Left kidney (tissue), 1 donor: ENCODE measurements at regions not wholly inside any gene's neighbourhood (a gene's known extent, or its start where the extent isn't known, plus 50 kb on each side); places are given as distances from the start of the nearest gene placed in this dataset.
"Not testable (repeated sequence)": the region's sequence is repeated elsewhere in the genome, so short reads cannot be mapped to it uniquely, and the experiment has no call there.

Source experiments
- DNase-seq: peaks from one replicate; pipeline ENCODE4 v3.0.0-alpha.2; 2013

DNA sequence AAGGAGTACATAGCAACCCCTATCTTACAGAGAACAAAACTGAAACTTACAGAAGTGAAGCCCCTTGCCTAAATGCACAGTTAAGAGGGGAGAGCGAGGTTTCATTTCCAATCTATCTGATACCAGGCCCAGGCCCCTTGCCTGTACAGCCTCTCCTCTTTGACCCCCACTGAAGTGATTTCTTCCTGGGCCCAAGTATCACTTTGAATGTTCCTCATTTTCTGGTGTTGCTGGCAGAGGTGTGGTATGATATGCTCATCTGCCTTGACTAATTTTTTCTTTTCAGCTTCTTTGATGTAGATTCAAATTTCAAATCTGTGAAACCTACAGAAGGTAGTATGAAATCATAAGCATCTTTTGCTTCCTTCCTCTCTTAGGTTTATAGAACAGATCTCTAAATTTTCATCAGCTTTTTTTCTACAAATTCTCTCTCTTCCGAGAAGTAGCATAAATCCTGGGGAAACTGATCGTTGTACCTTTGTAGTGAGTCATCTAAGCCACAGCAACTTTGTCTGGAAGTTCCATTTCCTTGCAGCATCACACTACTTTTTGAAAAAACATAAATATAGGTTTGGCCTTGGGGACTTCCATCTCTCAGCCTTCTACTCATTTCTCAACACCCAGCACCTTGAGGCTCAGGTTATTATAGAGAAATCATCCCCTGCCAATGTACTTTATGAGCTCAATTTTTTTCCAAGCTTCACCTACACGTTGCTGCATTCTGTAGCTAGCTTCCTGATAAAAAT lies 402.4 kb upstream of the PTGER4 start:
- DNase-seq, result no peak

DNA sequence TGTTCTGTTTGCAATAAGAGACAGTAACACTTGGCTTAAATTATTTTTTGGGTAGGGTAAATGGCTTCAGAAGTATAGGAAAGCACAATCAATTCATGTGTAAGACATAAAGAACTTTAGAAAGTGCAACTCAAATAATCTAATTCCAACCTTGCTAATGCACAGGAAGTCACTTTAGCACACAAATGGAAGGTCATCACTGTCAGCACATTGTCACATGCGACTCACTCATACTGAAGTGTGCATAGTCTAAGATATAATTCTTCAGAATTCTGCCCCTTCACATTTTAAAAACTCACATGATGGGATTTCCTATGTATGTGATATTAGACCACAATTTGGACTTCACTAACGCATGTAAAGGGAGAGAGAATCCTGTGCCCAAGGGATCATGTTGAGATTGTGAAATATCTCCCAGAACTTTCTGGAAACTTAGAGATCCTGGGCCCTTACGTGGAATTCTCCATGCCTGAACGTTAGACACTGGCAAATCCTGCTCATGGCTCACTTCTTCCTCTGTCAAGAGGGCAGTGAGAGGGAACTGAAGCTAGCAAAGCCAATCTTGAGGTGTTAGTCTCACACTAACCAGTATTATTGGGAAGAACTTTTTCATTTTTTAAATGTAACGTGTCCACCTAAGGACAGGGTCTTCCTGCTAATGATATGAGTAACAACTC lies 403.2 kb upstream of the PTGER4 start:
- DNase-seq, result no peak

DNA sequence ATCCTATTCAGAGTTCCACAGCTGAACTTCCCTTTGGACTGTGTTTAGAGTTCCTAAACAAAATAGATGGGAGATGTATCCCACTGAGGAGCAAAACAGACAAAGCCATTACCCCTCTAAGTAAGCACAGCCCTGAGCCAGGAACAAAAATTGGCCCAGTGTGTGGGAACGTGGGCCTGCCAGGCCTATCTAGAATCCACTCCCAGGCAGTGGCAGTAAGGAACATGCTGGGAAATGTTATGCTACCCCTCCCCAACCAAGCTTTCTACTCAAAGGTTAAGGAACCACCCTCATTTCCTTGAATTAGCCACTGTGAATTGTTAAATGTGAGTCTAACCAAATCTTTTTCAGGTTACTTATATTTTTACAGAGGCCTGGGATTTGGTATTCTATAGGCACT lies 405.1 kb upstream of the PTGER4 start:
- DNase-seq, result no peak

DNA sequence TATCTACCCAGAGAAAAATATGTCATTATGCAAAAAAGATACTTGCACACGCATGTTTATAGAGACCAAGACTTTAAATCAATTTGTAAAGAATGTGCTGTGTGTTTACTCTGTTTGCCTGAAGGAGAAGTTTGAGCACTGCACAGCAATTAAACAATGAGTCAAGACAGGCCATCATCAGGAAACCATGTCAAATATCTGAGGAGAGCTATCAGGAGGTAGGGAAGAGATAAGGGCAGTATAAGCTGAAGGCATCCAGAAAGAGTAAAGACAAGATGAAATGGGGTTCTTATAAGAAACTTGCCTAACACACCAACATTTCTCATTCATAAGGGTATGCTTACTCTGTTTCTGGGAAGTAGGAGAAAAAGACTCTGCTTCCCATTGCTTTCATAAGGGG lies 405.8 kb upstream of the PTGER4 start:
- DNase-seq, result no peak

DNA sequence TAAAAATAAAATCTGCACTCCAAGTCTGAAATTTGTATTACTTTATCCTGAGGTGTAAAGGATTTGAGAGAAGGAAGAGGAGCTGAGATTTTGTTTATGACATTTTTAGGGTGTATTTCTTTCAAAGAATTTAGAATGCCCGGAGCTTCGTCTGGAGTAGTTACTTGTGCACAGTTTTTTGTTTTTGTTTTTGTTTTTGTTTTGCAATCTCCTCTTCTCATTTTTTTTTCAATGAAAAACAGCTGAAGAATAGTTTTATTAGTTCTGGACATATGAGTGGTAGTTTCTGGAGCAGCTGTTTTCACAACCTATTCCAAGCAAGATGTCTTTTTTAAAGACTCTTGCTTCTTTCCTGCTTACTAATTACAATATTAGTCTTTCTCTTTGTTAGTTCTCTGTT lies 408.2 kb upstream of the PTGER4 start:
- no peak for DNase-seq

DNA sequence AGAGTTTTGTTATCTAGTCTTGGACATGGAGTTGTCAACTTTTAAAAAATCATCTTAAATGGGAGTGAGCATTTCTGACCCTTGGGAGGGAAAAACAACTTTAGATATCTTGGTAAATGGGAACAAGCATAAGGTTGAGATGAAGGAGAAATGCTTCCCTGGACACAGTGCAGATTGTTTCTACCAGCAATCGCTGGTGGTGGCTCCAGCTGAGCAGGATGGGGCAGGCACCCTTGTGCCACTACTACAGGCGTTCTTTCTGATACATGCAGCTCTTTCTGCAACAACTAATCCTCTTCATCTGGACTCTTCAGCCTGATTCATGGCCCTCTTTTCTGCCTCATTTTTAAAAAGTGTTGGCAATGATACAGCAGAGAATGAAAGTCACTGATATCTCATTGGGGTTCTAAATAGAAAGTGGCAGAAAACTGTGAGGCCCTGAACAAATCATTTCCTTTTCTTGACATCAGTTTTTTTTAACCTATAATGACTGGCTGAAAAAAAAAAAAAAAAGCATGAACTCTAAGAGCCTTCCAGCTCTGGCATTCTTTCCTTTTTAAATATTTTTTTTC lies 409.4 kb upstream of the PTGER4 start:
- no peak for DNase-seq

DNA sequence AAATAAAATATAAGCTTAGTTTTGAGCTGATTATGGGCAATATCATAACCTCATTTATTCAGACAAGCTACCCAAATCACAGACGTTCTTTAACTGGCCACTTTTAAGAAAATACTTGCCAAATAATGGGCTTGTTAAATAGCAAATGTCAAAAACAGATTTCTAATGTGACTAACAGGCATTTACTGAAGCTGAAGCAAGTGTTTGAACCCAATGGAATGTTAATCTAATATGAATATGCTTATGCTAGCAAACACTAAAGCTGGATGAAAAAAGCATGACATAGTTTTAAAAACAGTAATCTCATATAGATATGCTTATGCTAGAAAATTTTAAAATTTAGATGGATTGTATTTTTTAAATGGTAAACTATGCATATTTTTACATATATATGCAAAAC lies 411.6 kb upstream of the PTGER4 start:
- no peak for DNase-seq

DNA sequence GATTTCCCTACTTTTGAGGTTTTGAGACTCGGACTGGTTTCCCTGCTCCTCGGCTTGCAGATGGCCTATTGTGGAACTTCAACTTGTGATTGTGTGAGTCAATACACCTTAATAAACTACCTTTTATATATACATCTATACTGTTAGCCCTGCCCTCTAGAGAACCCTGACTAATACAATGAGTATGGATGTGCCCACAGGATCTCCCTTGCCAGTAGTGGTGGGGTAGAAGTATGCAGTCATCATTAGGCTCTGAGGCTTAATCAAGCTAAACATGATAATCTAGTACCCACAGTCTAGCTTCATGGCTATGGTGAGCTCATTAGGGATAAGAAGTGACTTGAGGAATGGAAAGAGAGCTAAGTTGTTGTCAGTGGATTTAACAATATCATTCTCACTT lies 412.8 kb upstream of the PTGER4 start:
- DNase-seq, result no peak

DNA sequence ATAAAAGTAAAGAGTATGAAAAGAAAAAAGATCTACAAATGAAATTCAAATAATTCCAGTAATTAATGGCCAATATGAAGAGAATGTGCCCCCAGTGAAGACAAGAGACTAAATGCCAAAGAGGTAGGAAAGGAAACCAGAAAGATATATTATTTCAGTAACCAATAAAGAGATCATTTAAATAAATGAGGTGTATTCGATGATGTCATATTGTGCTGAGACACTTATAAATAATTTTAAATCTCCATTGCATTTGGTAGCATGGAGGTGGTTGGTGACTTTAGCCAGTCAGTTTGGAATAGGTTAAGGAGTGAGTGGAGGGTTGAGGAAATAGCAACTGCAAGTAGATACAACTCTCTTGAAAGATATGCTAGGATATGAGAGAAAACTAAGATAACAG lies 417.7 kb upstream of the PTGER4 start:
- DNase-seq, result no peak

DNA sequence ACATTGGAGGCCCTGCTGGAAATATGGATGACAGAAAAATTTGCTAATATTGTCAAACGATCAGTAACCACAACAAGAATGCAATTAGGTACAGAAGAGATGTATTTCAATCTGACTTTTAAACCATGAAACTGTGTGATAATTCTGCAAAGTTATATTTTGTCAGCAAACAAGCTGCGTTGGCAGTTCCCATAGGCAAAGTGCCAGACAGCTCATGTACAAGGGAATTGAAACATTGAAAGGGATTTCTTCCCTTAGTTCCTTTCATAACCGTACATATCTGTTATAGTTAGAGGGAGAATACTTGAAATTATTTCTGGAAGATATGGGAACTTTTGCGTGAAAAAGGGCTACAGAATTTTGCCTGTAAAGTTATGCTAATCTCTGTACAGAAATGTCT lies 419.4 kb upstream of the PTGER4 start:
- DNase-seq, result no peak

DNA sequence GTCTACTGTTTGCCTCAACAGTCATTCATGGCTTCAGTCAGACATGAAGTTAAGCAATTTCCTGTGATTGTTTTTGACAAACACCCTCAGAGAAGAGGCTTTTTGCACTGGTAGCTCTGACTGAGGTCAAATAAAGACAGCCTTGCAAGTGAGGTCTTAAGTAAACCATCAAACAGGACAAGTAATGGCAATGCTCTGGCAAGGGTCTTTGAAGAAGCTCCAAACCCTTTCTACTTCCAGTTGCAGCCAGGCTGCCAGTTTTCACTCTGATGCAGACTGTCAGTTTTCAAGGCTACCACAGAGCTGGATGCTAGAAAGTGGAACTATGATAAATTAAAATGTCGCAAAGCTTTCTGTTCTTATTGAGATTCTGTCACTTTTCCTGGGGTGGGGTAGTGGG lies 421.5 kb upstream of the PTGER4 start:
- no peak for DNase-seq

DNA sequence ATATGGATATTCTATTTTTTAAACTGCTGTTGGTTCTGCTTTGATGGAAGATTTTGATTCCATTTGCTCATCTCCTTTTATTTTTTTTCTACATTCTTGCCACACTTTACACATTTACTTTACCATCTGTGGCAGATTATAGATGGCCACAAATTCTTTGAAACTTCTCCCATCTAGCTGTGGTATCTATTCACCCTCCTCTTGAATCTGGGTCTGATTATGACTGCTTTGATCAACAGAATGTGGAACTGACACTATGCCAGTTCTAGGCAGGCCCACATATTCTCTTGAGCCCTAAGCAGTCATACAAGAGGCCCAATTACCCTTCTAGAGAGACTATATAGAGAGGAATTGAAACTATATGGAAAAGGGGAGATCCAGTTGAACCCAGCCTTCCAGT lies 439.0 kb upstream of the PTGER4 start:
- DNase-seq, result no peak

DNA sequence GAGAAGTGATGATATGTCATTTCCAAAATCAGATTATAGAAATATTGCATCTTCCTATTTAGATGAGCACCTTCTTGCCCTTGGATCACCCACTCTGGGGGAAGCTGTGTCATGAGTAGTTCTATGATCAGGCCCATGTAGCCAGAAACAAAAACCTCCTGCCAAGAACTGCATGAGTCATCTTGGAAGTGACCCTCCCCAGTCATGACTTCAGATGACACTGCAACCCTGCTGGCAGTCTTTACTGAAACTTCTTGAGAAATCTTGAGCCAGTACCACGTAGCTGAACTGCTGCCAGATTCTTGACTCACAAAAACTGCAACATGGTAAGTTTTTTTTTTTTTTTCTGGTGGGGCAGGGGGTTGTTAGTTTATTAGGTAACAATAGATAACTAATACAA lies 439.6 kb upstream of the PTGER4 start:
- DNase-seq, result no peak

DNA sequence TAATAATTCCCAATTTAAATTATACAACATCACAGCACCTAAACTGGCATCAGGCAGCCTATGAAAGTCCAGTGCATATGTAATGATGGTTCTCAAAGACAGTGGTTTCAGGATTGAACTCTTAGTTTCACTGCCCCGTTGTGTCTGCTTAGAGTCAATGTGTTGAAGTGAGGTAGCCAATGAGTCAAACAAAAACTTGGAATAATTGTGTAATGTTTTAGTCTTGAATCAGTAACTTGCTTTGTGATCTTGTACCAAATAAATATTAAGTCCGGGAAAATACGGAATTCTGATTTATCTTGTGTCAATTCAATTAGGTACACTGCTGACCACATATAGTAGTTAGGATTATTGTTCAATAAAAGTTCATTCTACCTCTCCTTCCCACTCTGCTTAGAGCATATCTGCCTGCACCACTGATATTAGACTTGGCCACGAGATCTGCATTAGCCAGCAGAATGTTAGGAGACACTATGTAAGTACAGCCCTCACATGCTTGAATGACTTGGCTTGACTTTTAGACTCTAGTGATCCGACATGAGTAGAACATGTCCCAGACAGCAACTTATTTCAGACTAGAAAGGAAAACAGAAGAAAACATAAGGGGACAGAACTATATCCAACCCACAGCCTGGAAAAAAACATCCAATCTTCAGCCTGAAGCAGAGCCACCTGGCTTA lies 441.5 kb upstream of the PTGER4 start:
- DNase-seq, result no peak

DNA sequence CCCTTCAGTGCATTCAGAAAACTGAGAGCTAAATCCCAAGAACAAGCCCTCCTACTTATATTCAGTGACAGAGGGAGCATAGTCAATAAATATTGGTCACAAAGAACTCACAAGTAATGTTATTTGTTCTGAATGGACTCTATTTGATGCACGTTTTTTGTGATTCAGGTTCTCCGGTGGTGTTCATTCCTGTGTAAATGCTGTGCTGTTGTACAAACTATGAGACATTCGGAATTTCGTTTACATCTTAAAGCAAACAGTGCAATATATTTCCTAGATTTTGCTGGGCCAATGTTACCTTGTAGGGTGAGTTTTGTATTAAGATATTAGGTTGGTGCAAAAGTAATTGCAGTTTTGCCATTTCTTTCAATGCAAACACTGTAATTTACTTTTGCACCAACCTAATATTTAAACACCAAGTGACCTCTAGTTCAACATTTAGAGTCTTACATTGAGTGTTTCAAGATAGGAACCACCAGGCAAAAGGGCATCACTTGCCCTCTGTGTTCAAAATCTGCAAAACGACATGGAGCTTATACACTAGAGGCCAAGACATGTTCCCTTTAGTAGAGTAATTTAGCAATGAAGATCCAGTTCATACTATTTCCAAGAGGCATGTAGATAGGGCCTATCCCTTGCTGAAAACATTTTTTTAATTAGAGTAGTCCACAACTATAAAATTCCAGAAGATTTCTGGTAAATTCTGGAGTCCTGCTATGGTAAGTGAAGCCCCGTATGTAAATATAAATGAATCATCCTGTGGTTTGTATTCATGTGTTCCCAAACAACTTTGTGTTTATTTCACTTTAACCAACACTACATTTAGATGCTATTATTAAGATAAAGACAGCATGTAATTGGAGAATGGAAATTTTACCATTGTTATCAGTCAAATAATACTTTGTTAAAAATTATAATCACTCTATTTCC lies 444.0 kb upstream of the PTGER4 start:
- no peak for DNase-seq

DNA sequence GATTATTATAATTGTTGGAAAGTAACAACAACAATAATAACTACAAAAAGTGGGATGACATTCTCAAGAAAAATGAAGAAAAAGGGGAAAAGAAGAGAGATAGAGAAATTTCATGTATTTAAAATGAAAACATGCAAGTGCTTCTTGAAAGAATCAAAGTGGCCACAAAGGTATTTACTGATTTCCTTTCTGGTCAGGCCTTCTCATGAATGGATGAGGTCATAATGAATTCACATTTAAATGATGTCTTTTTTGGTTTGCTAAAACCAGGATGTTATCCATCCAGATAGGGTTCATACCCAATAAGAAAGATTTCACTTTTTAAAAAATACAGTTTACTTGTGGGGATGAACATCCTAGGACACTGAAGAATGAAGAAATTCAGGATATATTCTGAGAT lies 446.4 kb upstream of the PTGER4 start:
- DNase-seq, result no peak

DNA sequence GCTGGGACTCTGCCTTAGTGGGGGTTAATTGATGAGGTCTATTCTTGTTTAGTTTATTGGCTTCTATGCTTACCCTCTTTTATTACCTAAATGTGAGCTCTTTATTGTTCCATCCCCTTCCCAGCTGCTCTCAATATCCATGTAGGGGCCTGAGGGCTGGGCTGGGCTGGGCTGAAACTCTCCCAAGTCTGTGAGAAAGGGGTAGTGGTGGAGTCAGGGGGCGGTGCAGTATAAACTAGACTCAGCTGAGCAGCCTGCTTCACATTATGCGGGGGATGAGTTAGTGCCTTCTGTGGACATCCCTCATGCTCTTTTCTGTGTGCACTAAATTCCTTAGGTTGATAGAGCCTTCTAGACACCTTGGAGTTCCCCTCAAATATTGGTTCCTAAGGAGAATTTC lies 451.8 kb upstream of the PTGER4 start:
- DNase-seq, result no peak

DNA sequence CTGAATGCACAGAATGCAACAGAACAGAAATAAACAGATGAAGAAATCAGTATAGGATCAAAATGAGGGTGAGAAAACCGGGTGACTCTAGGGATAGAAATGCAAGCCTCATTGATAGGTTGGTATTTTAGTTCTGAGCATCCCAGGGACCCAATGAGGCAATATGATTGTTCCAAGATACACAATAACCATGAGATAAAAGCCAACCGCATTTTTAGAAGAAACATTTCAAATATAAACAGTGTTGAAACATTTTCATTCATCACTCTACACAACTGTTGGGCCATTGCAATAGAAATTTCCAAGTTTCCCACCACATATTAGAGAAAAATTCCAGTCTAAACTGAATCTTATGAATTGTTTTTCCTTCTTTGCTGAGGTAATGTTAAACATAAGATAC lies 452.3 kb upstream of the PTGER4 start:
- no peak for DNase-seq

DNA sequence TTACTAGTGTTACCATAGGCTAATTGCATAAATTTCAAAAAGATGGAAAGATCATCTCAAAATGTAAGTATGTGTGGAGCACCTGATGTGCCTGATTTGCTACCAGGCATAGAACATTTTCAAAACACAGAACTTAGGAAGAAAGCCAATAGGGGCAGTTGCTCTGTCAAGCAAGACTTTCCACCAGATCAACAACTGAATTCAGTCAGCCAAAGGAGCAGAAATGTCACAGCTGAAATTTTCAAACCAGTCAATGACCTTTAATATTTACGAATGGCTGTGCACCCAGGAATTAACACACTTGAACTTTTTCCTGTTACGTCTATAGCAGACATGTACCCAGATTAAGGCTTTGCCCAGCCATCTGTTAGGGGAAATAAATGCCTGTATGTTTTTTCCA lies 452.8 kb upstream of the PTGER4 start:
- DNase-seq, result no peak

DNA sequence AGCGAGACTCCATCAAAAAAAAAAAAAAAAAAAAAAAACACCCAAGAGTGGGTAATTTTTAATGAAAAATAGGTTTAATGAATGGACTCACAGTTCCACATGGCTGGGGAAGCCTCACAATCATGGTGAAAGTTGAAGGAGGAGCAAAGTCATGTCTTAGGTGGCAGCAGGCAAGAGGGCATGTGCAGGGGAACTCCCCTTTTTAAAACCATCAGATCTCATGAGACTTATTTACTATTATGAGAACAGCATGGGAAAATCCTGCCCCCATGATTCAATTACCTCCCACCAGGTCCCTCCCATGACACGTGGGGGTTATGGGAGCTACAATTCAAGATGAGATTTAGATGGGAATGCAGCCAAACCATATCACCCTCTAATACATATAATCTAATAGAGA lies 454.6 kb upstream of the PTGER4 start:
- not testable (repeated sequence) for DNase-seq

DNA sequence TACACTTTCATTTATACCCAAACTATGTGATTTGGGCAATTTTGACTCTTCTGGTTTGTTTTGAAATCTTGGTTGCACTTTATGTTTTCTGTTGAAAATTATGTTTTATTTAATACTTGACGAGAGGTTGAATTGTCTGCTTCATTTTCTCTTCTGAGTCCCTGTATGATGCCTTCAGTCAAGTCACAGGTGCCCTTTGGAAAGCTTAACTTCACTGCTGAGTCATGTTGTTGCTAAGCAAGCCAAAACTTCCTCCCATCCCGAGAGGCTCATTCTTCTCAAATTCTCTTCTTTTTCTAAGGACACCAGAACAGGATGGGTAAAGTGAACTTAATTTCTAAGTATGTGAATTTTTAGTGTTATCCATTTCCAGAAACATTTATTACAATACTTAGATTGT lies 455.3 kb upstream of the PTGER4 start:
- DNase-seq, result no peak

DNA sequence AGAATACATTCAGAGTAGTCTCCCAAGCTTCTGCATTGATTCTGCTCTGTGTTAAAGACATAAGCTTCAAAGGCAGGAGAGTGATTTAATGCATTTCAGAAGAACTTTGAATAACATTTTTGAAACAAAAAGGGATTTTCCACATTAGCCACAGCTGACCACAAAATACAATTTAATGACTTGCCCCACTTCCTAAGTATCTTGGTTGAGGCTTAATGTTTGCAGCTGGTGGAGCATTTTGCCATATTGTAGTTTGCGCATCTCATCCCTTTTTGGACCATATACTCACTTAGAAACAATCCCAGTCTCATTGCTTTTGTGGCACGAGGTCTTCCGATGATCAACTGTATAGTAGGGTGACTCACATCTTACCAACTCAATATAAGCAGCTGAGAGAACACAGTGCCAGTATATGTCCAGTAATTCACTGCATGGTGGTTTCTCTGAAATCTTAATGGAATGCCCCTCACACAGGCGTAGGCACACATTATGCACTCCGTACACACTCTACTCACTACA lies 455.8 kb upstream of the PTGER4 start:
- DNase-seq, result no peak
